ENCODE measurements at regions not wholly inside any gene's neighbourhood (a gene's known extent, or its start where the extent isn't known, plus 50 kb on each side); places are given as distances from the start of the nearest gene placed in this dataset.

DNA sequence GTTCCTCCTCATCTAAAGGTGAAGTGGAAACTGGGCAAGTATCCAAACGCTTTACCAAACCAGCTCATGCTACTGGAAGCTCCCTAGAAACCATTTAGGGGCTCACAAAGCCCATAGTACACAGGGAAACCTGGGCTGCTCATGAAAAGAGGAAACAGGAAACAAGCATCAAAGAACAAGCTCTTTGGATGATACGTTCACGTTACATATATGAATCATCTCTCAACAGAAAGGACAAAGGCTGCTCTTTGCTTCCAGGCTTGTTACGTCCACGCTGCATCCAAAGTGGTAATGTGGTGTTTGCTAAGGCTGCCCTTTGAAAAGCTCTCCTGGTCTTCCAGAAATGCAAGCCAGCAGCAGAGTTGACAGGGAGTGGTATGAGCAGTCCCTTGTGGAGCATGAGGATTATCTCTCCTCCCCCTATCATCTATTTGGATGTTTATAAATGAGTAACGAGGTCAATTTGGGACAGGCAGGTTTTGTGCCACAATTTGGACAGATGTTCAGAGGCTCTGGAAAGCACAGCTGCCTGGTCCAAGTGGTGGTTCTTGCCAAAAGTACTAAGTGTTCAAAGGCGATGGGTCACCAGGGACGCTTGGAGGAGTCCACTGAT lies 98.0 kb upstream of the RORA start:
- DNase-seq (peak; percentile 43), ATAC-seq (peak; percentile 91)
- intact Hi-C loops (cut with micrococcal nuclease), result no loop called here

- ATAC-seq (no peak), DNase-seq (no peak)
- intact Hi-C loops (cut with micrococcal nuclease), result no loop called here
Observed at GRCh38 chr15:61319892-61320291, 90.8 kb upstream of the RORA start.

DNA sequence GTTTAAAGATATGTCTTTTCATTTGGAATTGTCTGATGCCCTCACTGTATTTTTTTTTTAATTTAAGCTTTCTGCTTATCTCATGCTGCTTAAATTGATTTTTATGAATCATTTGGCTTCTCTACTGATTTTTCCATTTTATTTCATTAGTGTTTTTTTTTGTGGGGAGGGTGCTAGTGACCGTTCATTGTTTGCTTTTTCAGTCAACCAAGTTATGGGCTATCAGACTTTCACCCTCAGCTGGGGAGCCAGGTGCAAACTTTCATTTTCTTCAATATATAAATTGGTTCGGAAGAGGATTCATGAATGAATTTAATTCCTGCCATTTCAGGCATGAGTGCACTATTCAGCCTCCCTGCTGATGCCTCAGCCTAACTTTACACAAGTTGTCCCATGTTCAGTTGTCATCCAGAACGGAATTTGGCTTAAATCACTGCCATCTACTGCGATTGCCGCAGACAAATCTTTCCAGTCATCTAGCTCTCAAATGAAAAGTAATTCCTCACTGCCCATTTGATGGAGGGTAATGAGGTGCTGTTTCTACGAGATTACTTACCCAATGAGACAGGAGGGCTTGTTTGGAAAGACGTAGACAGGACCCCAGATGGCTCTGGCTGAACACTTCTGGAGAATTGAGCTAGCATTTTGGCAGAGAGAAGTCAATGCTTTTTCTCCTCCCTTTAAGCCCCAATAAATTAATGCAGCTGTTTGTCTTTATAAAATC lies 89.9 kb upstream of the RORA start:
- intact Hi-C loops (cut with micrococcal nuclease), result no loop called here
- DNase-seq, result no peak
- no peak for ATAC-seq

DNA sequence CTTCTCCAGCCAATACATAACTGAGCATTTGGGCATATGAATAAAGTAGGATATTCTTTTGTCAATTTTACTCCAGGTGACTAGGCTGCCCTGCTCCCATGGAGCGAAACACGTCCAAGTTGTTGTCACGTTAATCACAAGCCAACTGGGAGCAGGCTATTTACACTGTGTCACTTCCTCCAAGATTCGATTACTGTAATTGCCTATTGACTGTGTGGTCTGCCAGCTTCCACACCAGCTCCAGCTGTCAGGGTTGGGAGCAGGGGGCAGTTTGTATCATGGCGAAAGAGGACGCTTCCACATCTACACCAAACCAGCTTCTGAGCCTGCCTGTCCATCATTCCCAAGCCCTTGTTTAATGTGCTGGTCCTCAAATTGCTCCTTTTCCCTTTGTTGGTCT lies 89.2 kb upstream of the RORA start:
- intact Hi-C loops (cut with micrococcal nuclease), result no loop called here
- ATAC-seq (no peak), DNase-seq (no peak)

DNA sequence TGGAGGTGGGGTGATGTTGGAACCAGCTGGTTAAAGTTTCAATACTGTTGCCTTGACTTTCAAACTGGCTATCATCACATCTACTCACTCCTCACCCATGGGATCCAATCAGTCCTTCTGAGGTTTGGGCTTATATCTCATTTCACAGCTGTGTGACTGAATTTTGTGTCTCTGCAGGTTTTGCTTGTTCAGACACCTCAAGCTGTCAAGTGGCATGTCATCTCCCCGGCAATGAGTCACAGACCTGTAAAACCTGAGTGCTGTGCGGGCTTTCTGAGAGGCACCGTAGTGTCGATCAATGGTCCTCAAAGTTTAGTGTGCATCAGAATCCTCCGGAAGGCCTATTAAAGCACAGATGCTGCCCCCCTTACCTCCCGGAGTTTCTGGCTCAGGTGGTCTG lies 86.4 kb upstream of the RORA start:
- no peak for DNase-seq
- intact Hi-C loops (cut with micrococcal nuclease), result no loop called here
- no peak for ATAC-seq

GRCh38 chr15:61314427-61314826 lies 85.3 kb upstream of the RORA start:
- ATAC-seq, result no peak
- intact Hi-C loops (cut with micrococcal nuclease), result no loop called here

DNA sequence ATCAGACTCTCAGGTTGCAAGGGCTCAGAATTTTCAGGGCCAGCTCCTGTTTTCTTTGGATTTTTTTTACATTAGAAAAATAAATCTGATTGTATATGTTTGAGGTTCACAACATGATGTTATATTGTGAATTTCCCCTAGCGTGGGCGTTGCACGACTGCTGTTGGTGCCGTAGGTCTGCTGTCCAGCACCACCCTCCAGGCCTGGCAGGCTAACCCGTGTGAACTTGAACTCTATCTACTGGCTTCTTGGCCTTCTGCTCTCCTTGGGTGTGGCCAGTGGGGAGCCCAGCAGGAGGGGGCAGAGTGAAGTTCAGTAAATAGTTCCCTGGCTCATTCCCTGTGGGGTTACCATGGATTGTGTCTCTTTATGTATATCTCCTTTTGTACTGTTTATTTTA lies 80.5 kb upstream of the RORA start:
- intact Hi-C loops (cut with micrococcal nuclease), result no loop called here
- DNase-seq (no peak), ATAC-seq (no peak)

More at GRCh38 chr15:61314427-61314826, 85.3 kb upstream of the RORA start:
- no peak for DNase-seq

DNA sequence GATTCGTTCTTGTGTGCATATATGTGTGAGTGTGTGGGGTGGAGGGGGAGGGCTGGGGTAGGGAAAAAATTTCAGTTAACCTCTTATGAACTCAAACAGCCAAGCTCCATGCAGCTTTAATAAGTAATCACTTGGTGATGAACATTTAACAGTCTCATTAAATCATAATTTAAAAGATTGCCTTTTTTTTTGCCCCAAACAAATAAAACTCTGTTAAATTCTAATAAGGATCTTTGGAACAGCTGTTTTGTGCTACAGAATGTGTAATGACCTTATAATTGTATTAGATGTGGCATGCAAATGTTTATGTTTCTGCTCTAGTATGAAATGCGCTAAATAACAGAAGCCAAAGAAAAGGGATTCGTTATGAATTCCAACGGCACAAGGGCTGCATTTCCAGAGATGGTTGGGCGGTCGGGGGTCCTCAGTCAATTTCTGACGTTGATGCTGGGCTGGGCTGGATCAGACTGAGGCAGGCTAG lies 80.0 kb upstream of the RORA start:
- no peak for DNase-seq
- no peak for ATAC-seq
- intact Hi-C loops (cut with micrococcal nuclease), result no loop called here

DNA sequence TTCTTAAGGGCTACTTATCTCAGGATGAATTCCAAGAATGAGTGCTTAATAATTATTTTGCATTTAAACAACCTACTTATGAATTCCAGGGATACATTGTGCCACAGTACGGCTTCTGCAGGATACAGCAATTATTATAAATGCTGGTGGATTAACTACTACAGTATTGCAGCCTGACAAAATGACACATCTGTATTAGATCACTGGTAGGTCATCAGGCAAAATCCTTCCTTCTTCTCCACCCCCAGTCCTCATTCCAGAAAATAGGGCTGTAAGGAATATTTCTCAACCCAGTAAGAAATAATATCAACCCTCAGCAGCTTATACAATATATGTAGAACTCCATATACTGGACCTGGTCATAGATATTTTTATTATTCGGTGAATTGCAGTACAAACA lies 79.3 kb upstream of the RORA start:
- DNase-seq, result no peak
- no peak for ATAC-seq
- intact Hi-C loops (cut with micrococcal nuclease), result no loop called here

GRCh38 chr15:61307474-61307873 lies 78.4 kb upstream of the RORA start:
- no peak for DNase-seq
- intact Hi-C loops (cut with micrococcal nuclease), result no loop called here
- no peak for ATAC-seq

DNA sequence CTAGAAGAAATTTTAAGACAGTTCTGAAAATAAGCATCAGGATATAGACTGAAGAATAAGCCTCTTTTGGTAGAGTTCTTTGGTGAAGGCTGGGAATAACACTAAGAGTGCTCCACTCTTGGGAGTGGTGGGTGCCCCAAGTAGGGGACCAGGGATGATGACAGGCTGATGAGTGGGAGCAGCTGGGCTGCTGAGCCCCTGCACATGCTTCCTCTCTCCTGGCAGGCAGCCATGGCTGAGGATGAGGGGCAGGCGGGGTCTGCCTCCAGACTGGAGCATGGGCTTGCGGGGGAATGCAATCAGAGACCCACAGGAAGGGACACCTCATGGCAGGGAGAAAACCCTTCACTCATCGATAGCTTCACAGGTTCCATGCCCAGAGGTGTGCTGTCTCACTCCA lies 72.6 kb upstream of the RORA start:
- ATAC-seq (no peak), DNase-seq (no peak)
- intact Hi-C loops (cut with micrococcal nuclease), result no loop called here

GRCh38 chr15:61299075-61299763 lies 70.1 kb upstream of the RORA start:
- intact Hi-C loops (cut with micrococcal nuclease), result no loop called here
- DNase-seq (no peak), ATAC-seq (peak; percentile 77)

DNA sequence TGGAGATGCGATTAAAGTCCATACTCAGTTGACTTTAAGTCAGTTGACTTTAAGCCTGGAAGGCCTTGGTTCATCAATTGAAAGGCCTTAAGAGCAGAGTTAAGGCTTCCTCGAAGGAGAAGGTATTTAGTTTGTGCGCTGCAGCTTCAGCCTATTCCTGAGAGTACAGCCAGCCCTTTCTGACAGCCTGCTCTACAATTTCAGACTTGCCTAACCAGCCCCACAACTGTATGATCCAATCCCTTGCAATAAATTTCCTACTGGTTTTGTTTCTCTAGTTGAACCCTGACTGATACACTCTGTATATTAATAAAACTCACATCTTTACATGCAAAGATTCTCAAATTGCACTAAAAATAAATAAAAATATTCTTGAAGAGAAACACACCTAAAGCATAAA lies 66.1 kb upstream of the RORA start:
- intact Hi-C loops (cut with micrococcal nuclease), result no loop called here
- ATAC-seq (no peak), DNase-seq (no peak)

GRCh38 chr15:61282661-61283060 lies 53.6 kb upstream of the RORA start:
- intact Hi-C loops (cut with micrococcal nuclease), result no loop called here
- no peak for ATAC-seq

GRCh38 chr15:61281328-61281727 lies 52.2 kb upstream of the RORA start:
- intact Hi-C loops (cut with micrococcal nuclease), result no loop called here
- DNase-seq (no peak), ATAC-seq (no peak)

More at GRCh38 chr15:61282661-61283060, 53.6 kb upstream of the RORA start:
- no peak for DNase-seq
